ENCODE measurements at regions not wholly inside any gene's neighbourhood (a gene's known extent, or its start where the extent isn't known, plus 50 kb on each side); places are given as distances from the start of the nearest gene placed in this dataset.
"Not testable (repeated sequence)": the region's sequence is repeated elsewhere in the genome, so short reads cannot be mapped to it uniquely, and the experiment has no call there.

DNA sequence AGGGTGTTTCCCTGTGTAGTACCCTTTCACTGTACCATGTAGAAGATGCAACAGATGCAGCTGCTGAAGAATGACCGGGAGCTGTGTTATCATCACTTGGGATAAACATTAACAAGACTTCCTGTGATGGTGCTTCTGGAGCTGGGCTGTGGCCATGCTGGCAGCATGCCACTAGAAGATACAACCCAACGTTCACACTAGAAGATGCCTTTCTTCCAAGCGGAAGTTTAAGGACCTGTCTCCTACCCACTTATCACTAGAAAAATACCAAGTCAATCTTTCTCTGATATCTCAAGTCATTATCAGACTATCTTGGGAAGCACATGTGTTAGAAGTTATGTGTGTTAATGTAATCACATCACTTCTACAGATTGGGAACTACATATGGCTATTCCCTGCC, 953.5 kb downstream of the CNTNAP5 start:
- no peaks in the 10 kb centered on the region for H3K9me3 ChIP-seq
- H3K27ac ChIP-seq: no peak overlapping the region
- TF ChIP-seq POLR2A (IDR thresholded peaks at IDR 0.05): no peak
- no peak for TF ChIP-seq POLR2AphosphoS5 (IDR thresholded peaks at IDR 0.05)
- TF ChIP-seq CTCF (IDR thresholded peaks at IDR 0.05 in 8 of 11, conservative IDR thresholded peaks at IDR 0.05 in 3 of 11): no peak
- no peaks in the 10 kb centered on the region for H3K36me3 ChIP-seq
- intact Hi-C loops (cut with DNase I; ENCODE audit: low total_unique reads): no loop called here
- H3K27me3 ChIP-seq (replicated peaks in 1 of 7): no peaks in the 10 kb centered on the region
- no peak overlapping the region for H3K4me3 ChIP-seq
- WGBS, 5 donors: 61 to 79% (median 64%) methylated on average over 3 of the region's 3 CpGs
- no peak for DNase-seq
- no peaks in the 10 kb centered on the region for H3K4me1 ChIP-seq

- Histone ChIP-seq H3K9me3 (peaks cover 0 to 10% (median 4%) of the 10 kb centered on the region in 8 donors), H3K27ac (no peak overlapping the region), H3K4me3 (no peak overlapping the region), H3K27me3 (replicated peaks in 1 of 7) (no peaks in the 10 kb centered on the region), H3K4me1 (no peaks in the 10 kb centered on the region), H3K36me3 (no peaks in the 10 kb centered on the region)
- TF ChIP-seq POLR2AphosphoS5 (IDR thresholded peaks at IDR 0.05) (no peak), CTCF (IDR thresholded peaks at IDR 0.05 in 8 of 11, conservative IDR thresholded peaks at IDR 0.05 in 3 of 11) (no peak), POLR2A (IDR thresholded peaks at IDR 0.05) (no peak)
- DNase-seq: no peak
- intact Hi-C loops (cut with DNase I; ENCODE audit: low total_unique reads): no loop called here
Observed at GRCh38 chr2:124983595-124983994, 958.5 kb downstream of the CNTNAP5 start.

- 74 to 90% (median 88%) methylated on average over 2 of the region's 2 CpGs for WGBS, 5 donors
- no peak for DNase-seq
- Histone ChIP-seq H3K9me3 (peaks cover 0 to 10% (median 4%) of the 10 kb centered on the region in 8 donors), H3K36me3 (no peaks in the 10 kb centered on the region), H3K27ac (no peak overlapping the region), H3K27me3 (replicated peaks in 1 of 7) (no peaks in the 10 kb centered on the region), H3K4me3 (no peak overlapping the region), H3K4me1 (no peaks in the 10 kb centered on the region)
- intact Hi-C loops (cut with DNase I; ENCODE audit: low total_unique reads): no loop called here
- TF ChIP-seq POLR2AphosphoS5 (IDR thresholded peaks at IDR 0.05) (no peak), CTCF (IDR thresholded peaks at IDR 0.05 in 8 of 11, conservative IDR thresholded peaks at IDR 0.05 in 3 of 11) (no peak), POLR2A (IDR thresholded peaks at IDR 0.05) (no peak)
Observed at GRCh38 chr2:124985270-124985669, 960.2 kb downstream of the CNTNAP5 start.

DNA sequence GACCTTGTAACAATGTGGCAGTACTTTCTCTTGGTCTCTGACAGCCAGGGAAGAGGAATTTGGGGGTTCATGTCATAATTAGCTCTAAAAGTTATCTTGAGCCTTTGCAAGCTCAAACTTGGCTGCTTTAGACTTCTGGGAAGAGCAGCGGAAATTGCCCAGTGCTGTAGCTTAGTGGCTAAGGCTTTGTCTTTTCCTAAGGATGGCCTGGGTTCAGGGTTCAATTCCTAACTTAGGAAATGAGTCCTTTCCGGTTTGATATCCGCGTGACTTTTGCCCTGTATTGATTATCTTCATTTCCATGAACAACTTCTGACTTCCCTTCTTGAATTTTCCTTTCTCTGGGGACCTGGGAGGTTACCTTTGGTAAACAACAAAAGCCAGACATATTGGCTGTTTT, 961.0 kb downstream of the CNTNAP5 start:
- no peaks in the 10 kb centered on the region for H3K27me3 ChIP-seq (replicated peaks in 1 of 7)
- no peak overlapping the region for H3K27ac ChIP-seq
- no peak overlapping the region for H3K4me3 ChIP-seq
- DNase-seq: no peak
- 37 to 75% (median 58%) methylated on average over 4 of the region's 4 CpGs for WGBS, 5 donors
- intact Hi-C loops (cut with DNase I; ENCODE audit: low total_unique reads): no loop called here
- peaks cover 0 to 10% (median 4%) of the 10 kb centered on the region in 8 donors for H3K9me3 ChIP-seq
- H3K4me1 ChIP-seq: no peaks in the 10 kb centered on the region
- H3K36me3 ChIP-seq: no peaks in the 10 kb centered on the region
- no peak for TF ChIP-seq POLR2A (IDR thresholded peaks at IDR 0.05)
- TF ChIP-seq CTCF (IDR thresholded peaks at IDR 0.05 in 8 of 11, conservative IDR thresholded peaks at IDR 0.05 in 3 of 11): no peak
- no peak for TF ChIP-seq POLR2AphosphoS5 (IDR thresholded peaks at IDR 0.05)

GRCh38 chr2:124986870-124987269, 961.8 kb downstream of the CNTNAP5 start:
- H3K4me3 ChIP-seq; DNase-seq; H3K27me3 ChIP-seq (replicated peaks in 1 of 7); H3K4me1 ChIP-seq; intact Hi-C loops (cut with DNase I; ENCODE audit: low total_unique reads); H3K36me3 ChIP-seq; H3K27ac ChIP-seq: not testable (repeated sequence)
- peaks cover 0 to 10% (median 4%) of the 10 kb centered on the region in 8 donors for H3K9me3 ChIP-seq
- WGBS, 5 donors: 87 to 96% (median 90%) methylated on average over 11 of the region's 11 CpGs

DNA sequence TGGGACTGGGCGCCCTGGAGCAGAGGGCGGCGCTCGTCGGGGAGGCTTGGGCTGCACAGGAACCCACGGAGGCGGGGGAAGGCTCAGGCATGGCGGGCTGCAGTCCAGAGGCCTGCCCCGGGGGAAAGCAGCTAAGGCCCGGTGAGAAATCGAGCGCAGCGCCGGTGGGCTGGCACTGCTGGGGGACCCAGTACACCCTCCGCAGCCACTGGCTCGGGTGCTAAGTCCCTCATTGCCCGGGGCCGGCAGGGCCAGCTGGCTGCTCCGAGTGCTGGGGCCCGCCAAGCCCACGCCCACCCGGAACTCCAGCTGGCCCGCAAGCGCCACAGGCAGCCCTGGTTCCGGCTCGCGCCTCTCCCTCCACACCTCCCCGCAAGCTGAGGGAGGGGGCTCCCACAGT, 962.3 kb downstream of the CNTNAP5 start:
- H3K27ac ChIP-seq; DNase-seq; H3K4me3 ChIP-seq; intact Hi-C loops (cut with DNase I; ENCODE audit: low total_unique reads); H3K36me3 ChIP-seq; H3K27me3 ChIP-seq (replicated peaks in 1 of 7); H3K4me1 ChIP-seq: not testable (repeated sequence)
- WGBS, 5 donors: 90 to 96% (median 94%) methylated on average over 20 to 28 of the region's 28 CpGs
- H3K9me3 ChIP-seq: peaks cover 0 to 10% (median 4%) of the 10 kb centered on the region in 8 donors

Measured in spleen (tissue), 11 donors.